Central memory CD4-positive, alpha-beta T cell (primary cell): ENCODE measurements at regions not wholly inside any gene's neighbourhood (a gene's known extent, or its start where the extent isn't known, plus 50 kb on each side); places are given as distances from the start of the nearest gene placed in this dataset.
"Not testable (repeated sequence)": the region's sequence is repeated elsewhere in the genome, so short reads cannot be mapped to it uniquely, and the experiment has no call there.

ENCODE experiments used
- DNase-seq: peaks from one replicate; pipeline ENCODE4 v3.0.0; 2022

DNA sequence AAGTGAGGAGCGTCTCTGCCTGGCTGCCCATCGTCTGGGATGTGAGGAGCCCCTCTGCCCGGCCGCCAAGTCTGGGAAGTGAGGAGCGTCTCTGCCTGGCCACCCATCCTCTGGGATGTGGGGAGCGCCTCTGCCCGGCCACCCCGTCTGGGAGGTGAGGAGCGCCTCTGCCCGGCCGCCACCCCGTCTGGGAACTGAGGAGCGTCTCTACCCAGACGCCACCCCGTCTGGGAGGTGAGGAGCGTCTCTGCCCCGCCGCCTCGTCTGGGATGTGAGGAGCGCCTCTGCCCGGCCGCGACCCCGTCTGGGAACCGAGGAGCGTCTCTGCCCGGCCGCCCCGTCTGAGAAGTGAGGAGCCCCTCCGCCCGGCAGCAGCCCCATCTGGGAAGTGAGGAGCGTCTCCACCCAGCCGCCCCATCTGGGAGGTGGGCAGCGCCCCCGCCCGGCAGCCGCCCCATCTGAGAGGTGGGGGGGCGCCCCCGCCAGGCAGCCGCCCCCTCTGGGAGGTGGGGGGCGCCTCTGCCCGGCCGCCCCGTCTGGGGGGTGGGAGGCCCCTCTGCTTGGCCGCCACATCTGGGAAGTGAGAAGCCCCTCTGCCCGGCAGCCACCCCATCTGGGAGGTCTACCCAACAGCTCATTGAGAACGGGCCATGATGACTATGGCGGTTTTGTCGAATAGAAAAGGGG, 228.4 kb downstream of the CAAP1 start:
- DNase-seq: not testable (repeated sequence)

GRCh38 chr9:26662476-26662875, 230.1 kb downstream of the CAAP1 start:
- DNase-seq: no peak

GRCh38 chr9:26658476-26658875, 234.1 kb downstream of the CAAP1 start:
- DNase-seq: no peak

DNA sequence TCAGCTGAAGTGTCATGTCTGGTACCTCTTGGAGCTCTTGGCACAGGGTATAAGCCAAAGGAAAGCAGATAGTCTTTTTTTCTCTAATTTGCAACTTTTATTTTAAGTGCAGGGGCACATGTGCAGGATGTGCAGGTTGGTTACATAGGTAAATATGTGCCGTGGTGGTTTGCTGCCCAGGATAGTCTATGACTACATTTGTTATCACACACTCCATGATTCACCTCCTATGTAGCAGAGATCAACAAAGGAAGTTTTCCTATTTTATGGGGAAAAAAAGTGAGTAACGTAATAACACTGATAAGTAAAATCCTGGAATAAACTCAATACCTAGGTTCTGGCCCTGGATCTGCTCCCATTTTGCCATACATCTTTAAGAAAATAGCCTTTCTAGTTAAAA, 234.6 kb downstream of the CAAP1 start:
- DNase-seq: no peak

- DNase-seq: no peak
Observed at GRCh38 chr9:26656003-26656870, 236.4 kb downstream of the CAAP1 start.

DNA sequence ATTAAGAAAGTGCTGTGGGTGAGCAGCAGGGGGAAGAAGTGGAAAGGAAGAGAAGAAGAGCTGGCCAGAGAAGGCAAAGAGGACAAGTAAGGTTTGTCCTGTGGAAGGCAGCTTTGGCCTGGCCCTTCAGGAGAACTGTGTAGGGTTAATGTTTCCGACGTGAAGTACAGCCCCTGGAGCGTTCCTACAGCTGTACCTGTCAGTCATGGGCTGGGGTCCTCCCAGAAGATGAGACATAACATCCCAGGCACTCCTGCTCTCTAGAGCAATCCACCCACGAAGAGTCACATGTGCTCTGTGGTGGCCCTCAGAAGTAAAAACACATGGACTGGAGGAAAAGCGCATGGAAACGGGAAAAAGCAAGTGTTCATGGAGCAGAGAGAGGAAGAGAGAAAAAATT, 237.4 kb downstream of the CAAP1 start:
- DNase-seq: no peak

DNA sequence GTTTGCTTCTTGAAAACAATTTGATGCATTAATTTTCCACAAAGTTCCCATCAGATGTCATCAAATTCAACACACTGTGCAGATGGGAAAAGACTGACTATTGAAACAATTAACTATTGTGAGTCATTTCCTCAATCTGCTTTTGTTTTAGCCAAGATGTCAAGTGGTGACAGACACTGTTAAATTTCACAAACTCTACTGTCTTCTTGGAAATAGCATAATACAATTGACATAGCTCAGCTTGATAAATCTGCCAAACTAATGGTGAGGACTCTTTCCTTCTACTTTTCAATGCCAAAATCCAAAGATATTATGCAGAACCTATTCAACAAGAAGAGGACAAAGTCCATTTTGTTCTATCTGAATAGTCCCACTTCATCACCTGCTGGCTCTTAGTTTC, 242.3 kb downstream of the CAAP1 start:
- no peak for DNase-seq

GRCh38 chr9:26643826-26644225, 248.8 kb downstream of the CAAP1 start:
- no peak for DNase-seq

DNA sequence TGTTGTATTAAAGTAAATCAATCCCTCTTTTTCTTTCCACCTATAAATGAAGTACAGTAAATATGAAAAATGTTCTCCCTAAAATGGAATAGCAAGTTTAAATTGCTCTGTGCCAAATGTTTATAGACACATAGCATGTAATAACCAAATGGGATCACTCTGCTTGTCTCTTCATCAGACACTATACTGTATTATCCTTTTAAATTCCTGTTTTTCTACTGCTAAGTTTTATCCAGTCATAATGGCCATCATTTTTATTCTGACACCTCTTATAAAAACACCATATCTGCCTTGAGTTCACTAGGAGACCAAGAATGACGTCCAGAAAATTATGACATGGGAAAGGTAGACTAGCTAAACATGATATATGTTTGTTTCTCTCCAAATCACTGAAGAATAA, 252.8 kb downstream of the CAAP1 start:
- no peak for DNase-seq

GRCh38 chr9:26637101-26637500, 255.5 kb downstream of the CAAP1 start:
- DNase-seq: no peak

- not testable (repeated sequence) for DNase-seq
Observed at GRCh38 chr9:26613851-26614350, 278.7 kb downstream of the CAAP1 start.

GRCh38 chr9:26612211-26612610, 280.4 kb downstream of the CAAP1 start:
- no peak for DNase-seq

- no peak for DNase-seq
Observed at GRCh38 chr9:26606756-26607155, 285.8 kb downstream of the CAAP1 start.

DNA sequence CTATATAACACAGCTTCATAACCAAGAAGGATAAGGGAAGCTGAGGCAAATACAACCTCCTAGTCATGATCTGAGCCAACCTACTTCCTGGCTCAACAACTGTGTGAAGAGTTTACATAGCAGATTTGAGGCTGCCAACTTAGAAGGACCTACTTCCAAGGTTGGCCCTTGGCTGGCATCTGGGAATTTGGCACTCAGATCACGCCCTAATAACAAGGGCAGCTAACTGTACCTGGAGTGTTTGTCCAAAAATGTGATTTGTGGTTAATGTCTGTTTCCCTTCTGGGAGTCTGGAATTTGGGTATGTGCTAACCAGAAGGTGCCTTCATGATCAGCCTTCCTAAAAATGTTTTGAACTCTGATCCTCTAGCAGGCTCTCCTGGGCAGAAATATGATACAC, 287.2 kb downstream of the CAAP1 start:
- no peak for DNase-seq

DNA sequence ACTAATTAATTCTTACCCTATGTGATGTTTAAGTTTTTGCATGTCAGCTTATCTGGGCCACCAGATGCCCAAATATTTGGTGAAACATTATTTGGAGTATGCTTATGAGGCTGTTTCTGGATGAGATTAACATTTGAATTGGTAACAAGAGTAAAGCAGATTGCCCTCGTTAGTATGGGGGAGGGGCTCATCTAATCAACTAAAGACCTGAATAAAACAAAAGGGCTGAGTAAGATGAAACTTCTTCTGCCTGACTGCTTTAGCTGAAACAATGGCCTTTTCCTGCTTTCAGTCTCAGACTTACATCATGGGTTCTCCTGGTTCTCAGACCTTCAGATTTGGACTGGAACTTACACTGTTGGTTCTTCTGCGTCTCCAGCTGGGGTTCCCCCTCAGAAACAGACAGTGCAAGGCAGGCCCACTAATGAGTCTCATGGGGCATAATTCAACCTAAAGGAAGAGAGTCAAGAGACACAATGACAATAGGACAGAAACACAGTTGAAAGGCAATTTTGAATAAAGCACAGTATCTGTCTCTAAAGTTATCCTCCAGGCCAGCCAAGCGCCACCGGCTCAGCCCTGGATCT, 288.4 kb downstream of the CAAP1 start:
- DNase-seq: no peak

DNA sequence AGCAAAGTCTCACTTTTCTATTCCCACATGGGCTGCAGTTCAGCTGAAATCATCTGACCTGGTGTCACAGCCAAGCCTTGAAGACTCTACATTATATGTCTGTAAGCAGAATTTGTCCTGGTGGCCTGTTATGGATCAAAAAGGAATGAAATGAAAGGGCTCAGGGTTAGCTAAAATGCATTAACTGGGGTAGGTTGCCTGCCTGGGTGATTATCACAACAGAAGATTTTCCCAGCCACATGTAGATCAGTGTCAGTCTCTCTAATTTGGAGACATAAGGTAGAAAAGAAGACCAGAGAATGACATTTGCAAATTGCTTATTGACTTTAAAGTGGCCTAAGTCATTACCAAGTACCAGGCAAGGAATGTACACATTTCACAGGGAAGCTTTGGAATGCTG, 289.0 kb downstream of the CAAP1 start:
- no peak for DNase-seq

- DNase-seq: no peak
Observed at GRCh38 chr9:26597542-26598149, 295.0 kb downstream of the CAAP1 start.

DNA sequence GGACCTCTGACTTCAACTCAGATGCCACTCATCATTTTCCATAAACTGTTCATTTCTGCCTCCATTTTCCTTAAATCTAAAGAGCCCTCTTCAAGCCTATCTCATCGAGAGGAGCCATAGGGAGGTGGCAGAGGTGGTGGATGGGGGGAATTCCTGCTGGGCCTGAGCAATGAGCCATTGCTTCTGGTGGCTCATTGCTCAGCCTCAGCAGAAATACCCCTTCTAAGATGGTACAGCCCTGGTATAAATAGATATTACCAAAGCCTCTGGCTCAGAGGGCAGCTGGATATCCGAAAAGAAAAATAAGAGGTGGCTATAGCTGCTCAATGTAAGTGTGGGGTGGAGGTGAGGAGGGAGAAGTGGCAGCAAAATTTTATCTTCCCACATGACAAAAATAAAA, 313.5 kb downstream of the CAAP1 start:
- DNase-seq: no peak

- DNase-seq: no peak
Observed at GRCh38 chr9:26574898-26575440, 317.6 kb downstream of the CAAP1 start.

DNA sequence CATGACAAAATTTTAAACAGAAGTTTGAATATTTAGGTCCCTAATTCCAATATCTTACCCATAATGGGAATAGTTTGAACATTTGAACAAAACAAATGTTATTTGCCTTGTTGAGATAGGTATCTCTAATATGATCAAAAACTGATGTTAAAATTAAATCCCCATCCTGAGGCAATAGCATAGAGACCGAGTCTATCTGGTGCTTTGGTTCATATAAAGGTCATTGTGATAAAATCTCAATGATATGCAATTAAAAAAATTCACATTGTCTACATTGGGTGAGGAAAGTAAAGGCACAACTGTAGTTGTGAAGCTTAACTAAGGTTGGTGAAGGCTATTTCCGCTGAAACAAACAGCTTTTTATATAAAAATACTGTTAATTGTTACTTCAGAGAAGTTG, 318.3 kb downstream of the CAAP1 start:
- no peak for DNase-seq

DNA sequence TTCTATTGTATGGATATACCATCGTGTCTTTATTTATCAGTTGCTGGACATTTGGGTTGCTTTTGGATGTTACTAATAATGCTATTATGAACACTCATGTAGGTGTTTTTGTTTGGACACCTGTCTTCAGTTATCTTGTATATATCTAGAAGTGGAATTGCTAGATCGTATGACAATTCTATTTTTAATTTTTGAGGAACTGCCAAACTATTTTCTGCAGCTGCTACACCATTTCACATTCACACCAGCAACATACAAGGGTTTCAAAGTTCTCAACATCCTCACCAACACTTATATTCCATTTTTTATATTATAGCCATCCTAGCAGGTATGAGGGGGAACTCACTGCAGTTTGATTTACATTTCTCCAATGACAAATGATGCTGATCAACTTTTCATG, 324.6 kb downstream of the CAAP1 start:
- DNase-seq: no peak

DNA sequence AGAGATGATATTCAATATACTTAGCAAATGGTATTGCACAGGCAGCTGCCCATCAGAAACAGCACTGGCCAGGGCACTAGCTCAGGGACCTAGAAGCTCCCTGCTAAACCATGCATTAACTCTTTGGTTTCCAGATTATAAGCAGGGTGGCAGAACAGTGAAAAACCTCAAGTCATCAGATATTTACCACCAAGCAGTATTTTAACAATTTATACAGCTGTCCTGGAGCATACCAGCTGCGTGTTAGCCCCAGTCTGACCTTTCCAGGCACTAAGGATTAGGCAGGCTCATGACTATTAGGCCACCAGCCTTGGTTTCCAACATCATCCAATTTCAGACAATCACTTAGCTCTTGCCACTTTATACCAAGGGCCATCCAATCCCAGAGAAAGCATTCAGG, 326.5 kb downstream of the CAAP1 start:
- no peak for DNase-seq

DNA sequence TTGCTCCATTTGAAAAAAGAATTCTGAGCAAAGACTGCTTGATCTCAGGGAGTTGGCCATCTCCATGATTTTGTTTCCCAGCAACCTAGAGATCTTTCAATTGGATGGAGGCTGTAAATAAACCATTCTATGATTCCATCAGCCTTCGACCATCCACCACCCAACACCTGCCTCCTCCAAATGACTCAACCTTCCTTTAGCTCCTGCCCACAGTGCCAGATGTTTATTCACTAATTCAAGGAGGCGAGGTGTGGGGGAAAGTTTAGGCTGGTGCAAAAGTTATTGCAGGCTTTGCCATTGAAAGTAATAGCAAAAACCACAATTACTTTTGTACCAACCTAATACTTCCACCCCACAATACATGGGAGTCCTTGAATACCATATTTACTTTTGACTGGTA, 327.5 kb downstream of the CAAP1 start:
- DNase-seq: no peak
